ENCODE measurements at regions not wholly inside any gene's neighbourhood (a gene's known extent, or its start where the extent isn't known, plus 50 kb on each side); places are given as distances from the start of the nearest gene placed in this dataset.

DNA sequence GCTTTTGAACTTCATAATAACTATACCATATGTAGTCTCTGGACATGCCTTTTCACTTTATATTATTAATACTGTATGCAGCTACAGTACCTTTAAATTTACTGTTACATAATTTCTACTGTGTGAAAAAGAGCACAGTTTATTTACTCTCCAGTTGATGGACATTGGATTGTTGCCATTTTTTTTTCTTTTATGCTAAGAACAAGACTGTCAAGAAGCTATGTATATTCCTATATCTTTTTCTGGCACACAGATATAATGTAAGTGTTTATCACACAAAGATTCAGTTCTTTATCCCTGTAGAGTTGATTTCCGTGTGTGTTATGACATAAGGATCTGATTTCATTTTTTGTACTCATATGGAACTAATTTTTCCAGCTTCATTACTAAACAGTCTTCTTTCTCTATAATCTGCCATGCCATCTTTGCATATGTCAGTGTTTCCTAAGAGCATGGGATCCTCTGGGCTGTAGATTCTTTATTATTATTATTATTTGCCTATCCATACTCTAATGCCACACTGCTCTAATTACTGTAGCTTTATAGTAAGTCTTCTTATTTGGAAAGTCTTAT, 593.0 kb upstream of the ATP2B1 start:
- no peak overlapping the region for H3K4me2 ChIP-seq (ENCODE audit: low read length)
- H3K27me3 ChIP-seq (ENCODE audit: insufficient read depth, low read depth, low read length), result no peaks in the 10 kb centered on the region
- H3K79me2 ChIP-seq (replicated peaks; ENCODE audit: insufficient read depth, low read length), result no peaks in the 10 kb centered on the region
- no peak overlapping the region for H3K9ac ChIP-seq (ENCODE audit: low read length)
- H3K4me3 ChIP-seq (ENCODE audit: low read length), result no peak overlapping the region
- no peak for TF ChIP-seq EZH2 (IDR thresholded peaks at IDR 0.05; ENCODE audit: borderline replicate concordance, insufficient read depth, low read length, poor library complexity, severe bottlenecking)
- no peak for TF ChIP-seq TAF1 (IDR thresholded peaks at IDR 0.05; ENCODE audit: low read depth)
- TF ChIP-seq RAD21 (conservative IDR thresholded peaks at IDR 0.05), result no peak
- TF ChIP-seq, protein P1, sequence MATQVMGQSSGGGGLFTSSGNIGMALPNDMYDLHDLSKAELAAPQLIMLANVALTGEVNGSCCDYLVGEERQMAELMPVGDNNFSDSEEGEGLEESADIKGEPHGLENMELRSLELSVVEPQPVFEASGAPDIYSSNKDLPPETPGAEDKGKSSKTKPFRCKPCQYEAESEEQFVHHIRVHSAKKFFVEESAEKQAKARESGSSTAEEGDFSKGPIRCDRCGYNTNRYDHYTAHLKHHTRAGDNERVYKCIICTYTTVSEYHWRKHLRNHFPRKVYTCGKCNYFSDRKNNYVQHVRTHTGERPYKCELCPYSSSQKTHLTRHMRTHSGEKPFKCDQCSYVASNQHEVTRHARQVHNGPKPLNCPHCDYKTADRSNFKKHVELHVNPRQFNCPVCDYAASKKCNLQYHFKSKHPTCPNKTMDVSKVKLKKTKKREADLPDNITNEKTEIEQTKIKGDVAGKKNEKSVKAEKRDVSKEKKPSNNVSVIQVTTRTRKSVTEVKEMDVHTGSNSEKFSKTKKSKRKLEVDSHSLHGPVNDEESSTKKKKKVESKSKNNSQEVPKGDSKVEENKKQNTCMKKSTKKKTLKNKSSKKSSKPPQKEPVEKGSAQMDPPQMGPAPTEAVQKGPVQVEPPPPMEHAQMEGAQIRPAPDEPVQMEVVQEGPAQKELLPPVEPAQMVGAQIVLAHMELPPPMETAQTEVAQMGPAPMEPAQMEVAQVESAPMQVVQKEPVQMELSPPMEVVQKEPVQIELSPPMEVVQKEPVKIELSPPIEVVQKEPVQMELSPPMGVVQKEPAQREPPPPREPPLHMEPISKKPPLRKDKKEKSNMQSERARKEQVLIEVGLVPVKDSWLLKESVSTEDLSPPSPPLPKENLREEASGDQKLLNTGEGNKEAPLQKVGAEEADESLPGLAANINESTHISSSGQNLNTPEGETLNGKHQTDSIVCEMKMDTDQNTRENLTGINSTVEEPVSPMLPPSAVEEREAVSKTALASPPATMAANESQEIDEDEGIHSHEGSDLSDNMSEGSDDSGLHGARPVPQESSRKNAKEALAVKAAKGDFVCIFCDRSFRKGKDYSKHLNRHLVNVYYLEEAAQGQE (IDR thresholded peaks at IDR 0.05; ENCODE audit: borderline replicate concordance), result no peak
- TF ChIP-seq MXI1 (conservative IDR thresholded peaks at IDR 0.05; ENCODE audit: poor library complexity, severe bottlenecking), result no peak
- TF ChIP-seq, protein P2, sequence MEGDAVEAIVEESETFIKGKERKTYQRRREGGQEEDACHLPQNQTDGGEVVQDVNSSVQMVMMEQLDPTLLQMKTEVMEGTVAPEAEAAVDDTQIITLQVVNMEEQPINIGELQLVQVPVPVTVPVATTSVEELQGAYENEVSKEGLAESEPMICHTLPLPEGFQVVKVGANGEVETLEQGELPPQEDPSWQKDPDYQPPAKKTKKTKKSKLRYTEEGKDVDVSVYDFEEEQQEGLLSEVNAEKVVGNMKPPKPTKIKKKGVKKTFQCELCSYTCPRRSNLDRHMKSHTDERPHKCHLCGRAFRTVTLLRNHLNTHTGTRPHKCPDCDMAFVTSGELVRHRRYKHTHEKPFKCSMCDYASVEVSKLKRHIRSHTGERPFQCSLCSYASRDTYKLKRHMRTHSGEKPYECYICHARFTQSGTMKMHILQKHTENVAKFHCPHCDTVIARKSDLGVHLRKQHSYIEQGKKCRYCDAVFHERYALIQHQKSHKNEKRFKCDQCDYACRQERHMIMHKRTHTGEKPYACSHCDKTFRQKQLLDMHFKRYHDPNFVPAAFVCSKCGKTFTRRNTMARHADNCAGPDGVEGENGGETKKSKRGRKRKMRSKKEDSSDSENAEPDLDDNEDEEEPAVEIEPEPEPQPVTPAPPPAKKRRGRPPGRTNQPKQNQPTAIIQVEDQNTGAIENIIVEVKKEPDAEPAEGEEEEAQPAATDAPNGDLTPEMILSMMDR (IDR thresholded peaks at IDR 0.05; ENCODE audit: poor library complexity, severe bottlenecking), result no peak
- TF ChIP-seq SMC3 (conservative IDR thresholded peaks at IDR 0.05; ENCODE audit: poor library complexity), result no peak
- TF ChIP-seq EP300 (conservative IDR thresholded peaks at IDR 0.05; ENCODE audit: poor library complexity, severe bottlenecking), result no peak
- H4K20me1 ChIP-seq (ENCODE audit: insufficient read depth), result no peaks in the 10 kb centered on the region
- H3K36me3 ChIP-seq (ENCODE audit: insufficient read depth, low read length), result no peaks in the 10 kb centered on the region
- H3K27ac ChIP-seq (ENCODE audit: low read length), result no peak overlapping the region
- H2AFZ ChIP-seq (ENCODE audit: low read depth, low read length), result no peak overlapping the region
- no peaks in the 10 kb centered on the region for H3K9me3 ChIP-seq (ENCODE audit: low read length)
- no peaks in the 10 kb centered on the region for H3K9me2 ChIP-seq (ENCODE audit: insufficient read depth, low read length)
- H3F3A ChIP-seq (ENCODE audit: insufficient read depth, low read length, poor library complexity, severe bottlenecking), result no peaks in the 10 kb centered on the region

DNA sequence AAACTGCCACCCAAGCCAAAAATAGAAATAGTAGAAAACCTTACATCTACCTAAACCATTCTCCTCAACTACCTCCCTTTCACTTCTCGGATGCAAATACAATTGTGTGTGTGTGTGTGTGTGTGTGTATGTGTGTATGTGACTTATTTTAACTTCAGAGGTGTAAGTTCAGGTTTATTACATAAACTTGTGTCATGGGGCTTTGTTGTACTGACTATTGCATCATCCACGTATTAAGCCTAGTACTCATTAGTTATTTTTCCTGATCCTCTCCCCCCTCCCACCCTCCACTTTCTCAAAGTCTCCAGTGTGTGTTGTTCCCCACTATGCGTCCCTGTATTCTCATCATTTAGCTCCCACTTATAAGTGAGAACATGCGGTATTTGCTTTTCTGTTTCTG, 592.5 kb upstream of the ATP2B1 start:
- Histone ChIP-seq H3K79me2 (replicated peaks; ENCODE audit: insufficient read depth, low read length) (no peaks in the 10 kb centered on the region), H3K9ac (ENCODE audit: low read length) (no peak overlapping the region), H3K4me2 (ENCODE audit: low read length) (no peak overlapping the region), H3K36me3 (ENCODE audit: insufficient read depth, low read length) (no peaks in the 10 kb centered on the region), H3K27me3 (ENCODE audit: insufficient read depth, low read depth, low read length) (no peaks in the 10 kb centered on the region), H3K9me3 (ENCODE audit: low read length) (no peaks in the 10 kb centered on the region), H3K27ac (ENCODE audit: low read length) (no peak overlapping the region), H4K20me1 (ENCODE audit: insufficient read depth) (no peaks in the 10 kb centered on the region), H3F3A (ENCODE audit: insufficient read depth, low read length, poor library complexity, severe bottlenecking) (no peaks in the 10 kb centered on the region), H3K9me2 (ENCODE audit: insufficient read depth, low read length) (no peaks in the 10 kb centered on the region), H2AFZ (ENCODE audit: low read depth, low read length) (no peak overlapping the region), H3K4me3 (ENCODE audit: low read length) (no peak overlapping the region)
- TF ChIP-seq EP300 (conservative IDR thresholded peaks at IDR 0.05; ENCODE audit: poor library complexity, severe bottlenecking) (no peak), SMC3 (conservative IDR thresholded peaks at IDR 0.05; ENCODE audit: poor library complexity) (no peak), TAF1 (IDR thresholded peaks at IDR 0.05; ENCODE audit: low read depth) (no peak), RAD21 (conservative IDR thresholded peaks at IDR 0.05) (no peak), MXI1 (conservative IDR thresholded peaks at IDR 0.05; ENCODE audit: poor library complexity, severe bottlenecking) (no peak)

All from neural cell (in vitro differentiated cells).